CD4-positive, alpha-beta memory T cell (primary cell): ENCODE measurements at regions not wholly inside any gene's neighbourhood (a gene's known extent, or its start where the extent isn't known, plus 50 kb on each side); places are given as distances from the start of the nearest gene placed in this dataset.

Experiments used
- CTCF ChIA-PET: fragments of 350-600 bp; sonication (Branson Sonifier 250); formaldehyde crosslinking; loops from one replicate; lab custom pipeline; 2021; ENCODE audit warnings: inconsistent platforms; ENCODE audit not compliant: partially characterized antibody; lab: Charles Lee
- POLR2A ChIA-PET: fragments of 350-600 bp; sonication (Branson Sonifier 250); formaldehyde crosslinking; loops from one replicate; lab custom pipeline; 2021; ENCODE audit not compliant: partially characterized antibody; lab: Charles Lee
- DNase-seq, 5 donors: peaks; one replicate each; pipeline versions ENCODE4 v3.0.0 to v3.0.0-alpha.2; 2020 to 2022; ENCODE audit warnings: mixed read lengths in 1 of 5
- H3K27ac ChIP-seq: one replicate; pipeline ENCODE4 v1.7.0; 2013; ENCODE audit warnings: low read depth, low read length
- H3K27me3 ChIP-seq: 2 replicates; pipeline ENCODE4 v1.7.0; 2013; ENCODE audit warnings: mild to moderate bottlenecking, low read length, moderate library complexity; ENCODE audit not compliant: insufficient read depth
- H3K36me3 ChIP-seq: 2 replicates; pipeline ENCODE4 v1.7.0; 2013; ENCODE audit warnings: mild to moderate bottlenecking, low read length, moderate library complexity; ENCODE audit not compliant: insufficient read depth
- H3K4me1 ChIP-seq: 2 replicates; pipeline ENCODE4 v1.7.0; 2013; ENCODE audit warnings: mild to moderate bottlenecking, low read length, moderate library complexity; ENCODE audit not compliant: insufficient read depth
- H3K4me3 ChIP-seq, 2 donors: one replicate each; pipeline ENCODE4 v1.7.0; 2013; ENCODE audit warnings: low read length in 2 of 2, mild to moderate bottlenecking in 1 of 2
- H3K9me3 ChIP-seq, 2 donors: one replicate each; pipeline ENCODE4 v1.7.0; 2013; ENCODE audit warnings: low read length in 2 of 2, control low read depth in 1 of 2; ENCODE audit not compliant: control insufficient read depth in 1 of 2
- H3K27ac Mint-ChIP-seq, 7 donors: one replicate each; pipeline ENCODE4 v1.8.0; 2020 to 2021; ENCODE audit warnings: mixed read lengths in 7 of 7, mild to moderate bottlenecking in 6 of 7, inconsistent platforms in 3 of 7, moderate library complexity in 3 of 7
- H3K27me3 Mint-ChIP-seq, 2 donors: one replicate each; pipeline ENCODE4 v1.8.0; 2020 to 2021; ENCODE audit warnings: mixed read lengths in 2 of 2
- H3K36me3 Mint-ChIP-seq, 2 donors: one replicate each; pipeline ENCODE4 v1.8.0; 2020 to 2021; ENCODE audit warnings: mixed read lengths in 2 of 2, inconsistent platforms in 1 of 2, mild to moderate bottlenecking in 1 of 2
- H3K4me1 Mint-ChIP-seq, 4 donors: one replicate each; pipeline ENCODE4 v1.8.0; 2020 to 2021; ENCODE audit warnings: mixed read lengths in 4 of 4, mild to moderate bottlenecking in 1 of 4
- H3K4me3 Mint-ChIP-seq, 8 donors: one replicate each; pipeline ENCODE4 v1.8.0; 2020 to 2021; ENCODE audit warnings: mixed read lengths in 8 of 8, mild to moderate bottlenecking in 7 of 8, moderate library complexity in 6 of 8, inconsistent platforms in 3 of 8
- H3K9me3 Mint-ChIP-seq, 8 donors: one replicate each; pipeline ENCODE4 v1.8.0; 2020 to 2021; ENCODE audit warnings: mixed read lengths in 8 of 8, mild to moderate bottlenecking in 5 of 8, inconsistent platforms in 3 of 8, moderate library complexity in 1 of 8
- intact Hi-C: fragments of 100-400 bp; cut with micrococcal nuclease; formaldehyde crosslinking; loops from one replicate; pipeline ENCODE4 v1.15.1; 2023

DNA sequence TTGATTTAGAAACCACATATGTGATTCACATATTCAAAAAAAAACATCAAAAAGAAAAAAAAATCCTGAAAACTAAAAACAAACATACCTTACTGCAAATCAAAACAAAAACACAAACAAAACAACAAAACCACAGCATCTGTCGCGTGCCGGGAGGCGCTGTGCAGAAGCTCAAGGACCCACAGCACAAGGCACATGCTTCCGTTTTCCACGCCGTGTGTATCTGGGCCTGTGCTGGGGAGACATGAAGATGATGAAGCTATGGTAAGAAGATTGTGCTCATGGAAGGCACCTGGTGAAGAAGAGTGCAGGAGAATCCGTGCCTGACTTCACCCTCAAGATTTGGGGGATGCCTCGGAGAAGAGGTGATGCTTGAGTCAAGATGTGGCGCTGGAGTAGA, 788.9 kb upstream of the ARRDC4 start:
- Mint-ChIP-seq H3K36me3 (no peaks in the 10 kb centered on the region), H3K4me1 (no peaks in the 10 kb centered on the region), H3K4me3 (no peak overlapping the region), H3K9me3 (peaks cover 4 to 20% (median 9%) of the 10 kb centered on the region in 8 donors), H3K27me3 (no peaks in the 10 kb centered on the region), H3K27ac (no peak overlapping the region)
- Histone ChIP-seq H3K27me3 (no peaks in the 10 kb centered on the region), H3K27ac (no peak overlapping the region), H3K4me3 (no peak overlapping the region), H3K36me3 (no peaks in the 10 kb centered on the region), H3K9me3 (no peaks in the 10 kb centered on the region), H3K4me1 (no peaks in the 10 kb centered on the region)
- intact Hi-C loops, result no loop called here
- CTCF ChIA-PET, result no interaction called here
- DNase-seq, result no peak
- POLR2A ChIA-PET, result no interaction called here

- Mint-ChIP-seq H3K4me1 (no peaks in the 10 kb centered on the region), H3K4me3 (no peak overlapping the region), H3K27me3 (no peaks in the 10 kb centered on the region), H3K36me3 (no peaks in the 10 kb centered on the region), H3K27ac (no peak overlapping the region), H3K9me3 (peaks cover 0 to 11% (median 10%) of the 10 kb centered on the region in 8 donors)
- ChIA-PET CTCF (no interaction called here), POLR2A (no interaction called here)
- H3K9me3 ChIP-seq, result no peaks in the 10 kb centered on the region
- H3K27me3 ChIP-seq, result no peaks in the 10 kb centered on the region
- DNase-seq, result no peak
- no peak overlapping the region for H3K27ac ChIP-seq
- H3K4me1 ChIP-seq, result no peaks in the 10 kb centered on the region
- intact Hi-C loops, result no loop called here
- no peaks in the 10 kb centered on the region for H3K36me3 ChIP-seq
- H3K4me3 ChIP-seq, result no peak overlapping the region
Measured at GRCh38 chr15:97174886-97175540, 785.5 kb upstream of the ARRDC4 start.

- no peak overlapping the region for H3K4me3 ChIP-seq
- intact Hi-C loops, result no loop called here
- ChIA-PET CTCF (no interaction called here), POLR2A (no interaction called here)
- no peaks in the 10 kb centered on the region for H3K27me3 Mint-ChIP-seq
- DNase-seq, result no peak
- no peak overlapping the region for H3K27ac Mint-ChIP-seq
- H3K9me3 ChIP-seq, result no peaks in the 10 kb centered on the region
- no peaks in the 10 kb centered on the region for H3K27me3 ChIP-seq
- H3K4me1 Mint-ChIP-seq, result no peaks in the 10 kb centered on the region
- H3K4me3 Mint-ChIP-seq, result no peak overlapping the region
- H3K9me3 Mint-ChIP-seq, result peaks cover 0 to 11% (median 4%) of the 10 kb centered on the region in 8 donors
- no peaks in the 10 kb centered on the region for H3K36me3 Mint-ChIP-seq
- no peaks in the 10 kb centered on the region for H3K36me3 ChIP-seq
- H3K27ac ChIP-seq, result no peak overlapping the region
- no peaks in the 10 kb centered on the region for H3K4me1 ChIP-seq
Measured at GRCh38 chr15:97177151-97177577, 783.3 kb upstream of the ARRDC4 start.

- Histone ChIP-seq H3K36me3 (no peaks in the 10 kb centered on the region), H3K9me3 (no peaks in the 10 kb centered on the region), H3K4me1 (no peaks in the 10 kb centered on the region), H3K27ac (no peak overlapping the region), H3K4me3 (no peak overlapping the region), H3K27me3 (no peaks in the 10 kb centered on the region)
- Mint-ChIP-seq H3K27me3 (no peaks in the 10 kb centered on the region), H3K4me3 (no peak overlapping the region), H3K36me3 (no peaks in the 10 kb centered on the region), H3K4me1 (no peaks in the 10 kb centered on the region), H3K9me3 (peaks cover 0 to 10% (median 4%) of the 10 kb centered on the region in 8 donors), H3K27ac (no peak overlapping the region)
- no peak for DNase-seq
- intact Hi-C loops, result no loop called here
- CTCF ChIA-PET, result no interaction called here
- POLR2A ChIA-PET, result no interaction called here
Measured at GRCh38 chr15:97182581-97182980, 777.9 kb upstream of the ARRDC4 start.

GRCh38 chr15:97189162-97189780, 771.2 kb upstream of the ARRDC4 start:
- H3K9me3 ChIP-seq, result no peaks in the 10 kb centered on the region
- Mint-ChIP-seq H3K36me3 (no peaks in the 10 kb centered on the region), H3K9me3 (peaks cover 0 to 19% (median 5%) of the 10 kb centered on the region in 8 donors), H3K4me1 (no peaks in the 10 kb centered on the region), H3K27me3 (no peaks in the 10 kb centered on the region), H3K27ac (no peak overlapping the region), H3K4me3 (no peak overlapping the region)
- no peaks in the 10 kb centered on the region for H3K27me3 ChIP-seq
- no peak overlapping the region for H3K4me3 ChIP-seq
- no peak overlapping the region for H3K27ac ChIP-seq
- no peak for DNase-seq
- no peaks in the 10 kb centered on the region for H3K4me1 ChIP-seq
- intact Hi-C loops, result no loop called here
- POLR2A ChIA-PET, result no interaction called here
- CTCF ChIA-PET, result no interaction called here
- no peaks in the 10 kb centered on the region for H3K36me3 ChIP-seq

GRCh38 chr15:97194750-97195149, 765.8 kb upstream of the ARRDC4 start:
- H3K27me3 ChIP-seq, result no peaks in the 10 kb centered on the region
- H3K36me3 Mint-ChIP-seq, result no peaks in the 10 kb centered on the region
- no peaks in the 10 kb centered on the region for H3K27me3 Mint-ChIP-seq
- no peak overlapping the region for H3K4me3 ChIP-seq
- H3K4me1 ChIP-seq, result no peaks in the 10 kb centered on the region
- no peak overlapping the region for H3K27ac ChIP-seq
- CTCF ChIA-PET, result no interaction called here
- H3K9me3 ChIP-seq, result no peaks in the 10 kb centered on the region
- no peaks in the 10 kb centered on the region for H3K4me1 Mint-ChIP-seq
- DNase-seq, result no peak
- intact Hi-C loops, result no loop called here
- no peak overlapping the region for H3K27ac Mint-ChIP-seq
- peaks cover 0 to 13% (median 4%) of the 10 kb centered on the region in 8 donors for H3K9me3 Mint-ChIP-seq
- no peak overlapping the region for H3K4me3 Mint-ChIP-seq
- POLR2A ChIA-PET, result no interaction called here
- H3K36me3 ChIP-seq, result no peaks in the 10 kb centered on the region

DNA sequence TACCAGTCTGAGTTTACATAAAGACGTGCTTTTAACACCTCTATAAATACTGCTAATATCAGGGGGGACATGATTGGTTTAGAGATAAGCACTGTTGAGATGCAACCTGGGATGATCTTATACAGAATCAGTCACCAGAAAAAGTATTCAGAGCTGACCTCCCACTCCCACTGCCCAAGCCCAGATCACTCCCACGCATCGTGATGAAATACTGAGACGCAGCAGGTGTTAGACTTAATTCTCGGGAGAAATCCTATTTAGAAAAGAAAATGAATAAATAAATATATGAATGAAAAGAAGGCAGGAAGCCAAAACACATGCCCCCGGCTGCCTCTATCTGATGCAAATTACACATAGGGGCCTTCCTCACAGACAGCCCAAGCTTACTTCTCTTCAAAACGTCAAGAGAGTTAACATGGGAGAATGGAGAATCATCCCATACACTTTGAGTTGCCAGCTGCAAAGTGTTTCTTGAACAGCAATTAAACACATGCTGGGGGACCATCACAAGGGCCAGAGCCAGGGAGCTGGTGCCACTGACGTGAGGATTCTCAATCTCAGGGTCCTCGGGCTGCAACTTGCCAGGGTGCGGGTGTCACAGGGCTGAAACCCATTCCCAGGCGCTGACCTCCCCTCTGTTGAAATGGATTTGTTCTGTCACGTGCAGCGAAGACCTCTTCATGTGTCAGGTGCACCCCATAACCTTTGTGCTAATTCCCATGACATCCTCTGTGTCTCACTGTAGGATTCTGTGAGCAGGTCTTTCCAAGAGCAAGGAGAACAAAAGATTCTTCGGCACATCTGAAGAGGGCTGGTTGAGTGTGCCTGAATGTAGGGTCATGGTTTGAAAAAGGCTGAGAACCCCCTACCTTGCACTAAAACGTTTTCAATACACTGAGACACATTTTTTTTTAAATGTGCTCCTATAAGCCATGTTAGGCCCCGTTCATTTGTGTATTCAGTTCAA, 764.2 kb upstream of the ARRDC4 start:
- CTCF ChIA-PET, result no interaction called here
- peaks cover 2 to 18% (median 4%) of the 10 kb centered on the region in 8 donors for H3K9me3 Mint-ChIP-seq
- H3K27ac Mint-ChIP-seq, result no peak overlapping the region
- no peak for DNase-seq
- no peaks in the 10 kb centered on the region for H3K4me1 Mint-ChIP-seq
- Histone ChIP-seq H3K9me3 (no peaks in the 10 kb centered on the region), H3K27me3 (no peaks in the 10 kb centered on the region), H3K4me1 (no peaks in the 10 kb centered on the region), H3K36me3 (no peaks in the 10 kb centered on the region), H3K27ac (no peak overlapping the region), H3K4me3 (no peak overlapping the region)
- intact Hi-C loops, result no loop called here
- POLR2A ChIA-PET, result no interaction called here
- no peaks in the 10 kb centered on the region for H3K27me3 Mint-ChIP-seq
- no peak overlapping the region for H3K4me3 Mint-ChIP-seq
- H3K36me3 Mint-ChIP-seq, result no peaks in the 10 kb centered on the region
